K562 (cell line): ENCODE measurements at regions not wholly inside any gene's neighbourhood (a gene's known extent, or its start where the extent isn't known, plus 50 kb on each side); places are given as distances from the start of the nearest gene placed in this dataset.

Experiments used
- CBFA2T3 ChIP-seq: fragments of 450-650 bp; IDR thresholded peaks from 2 replicates; pipeline ENCODE4 v1.6.1; 2017
- CHD1 ChIP-seq: fragments of 200-600 bp; sonication (generic); IDR thresholded peaks from one replicate; pipeline ENCODE4 v1.6.1; 2012; ENCODE audit warnings: mild to moderate bottlenecking, moderate library complexity, low read length, inconsistent platforms
- ELF4 ChIP-seq: fragments of 450-650 bp; formaldehyde crosslinking; IDR thresholded peaks from 2 replicates; pipeline ENCODE4 v1.4.0; 2022; ENCODE audit warnings: missing genetic modification characterization
- NCOA2 ChIP-seq, 2 experiments: fragments of 450-650 bp; IDR thresholded peaks; 2 replicates each; pipeline ENCODE4 v1.6.1; 2018; ENCODE audit warnings: mild to moderate bottlenecking in 2 of 2, moderate library complexity in 1 of 2; ENCODE audit not compliant: partially characterized antibody in 2 of 2
- POLR2AphosphoS5 ChIP-seq: IDR thresholded peaks from 2 replicates; pipeline ENCODE4 v1.6.1; 2011; ENCODE audit warnings: mild to moderate bottlenecking, low read depth, low read length, moderate library complexity; ENCODE audit not compliant: control insufficient read depth, insufficient read depth
- RUNX1 ChIP-seq: sonication (generic); IDR thresholded peaks from 2 replicates; pipeline ENCODE4 v1.6.1; 2016; ENCODE audit warnings: antibody characterized with exemption, low read depth
- TRIM24 ChIP-seq, 2 experiments: fragments of 450-650 bp; IDR thresholded peaks; 2 replicates each; pipeline ENCODE4 v1.6.1; 2016
- YY1 ChIP-seq, 3 experiments: IDR thresholded peaks; 2 replicates each; pipeline ENCODE4 v1.6.1; 2011; ENCODE audit warnings: low read length in 2 of 3, mild to moderate bottlenecking in 2 of 3, moderate library complexity in 2 of 3, borderline replicate concordance in 1 of 3, control low read depth in 1 of 3, low read depth in 1 of 3; ENCODE audit not compliant: insufficient read depth in 3 of 3, insufficient replicate concordance in 2 of 3, control insufficient read depth in 1 of 3, insufficient read length in 1 of 3; ENCODE audit errors: extremely low read depth in 1 of 3
- ZFX ChIP-seq: sonication (generic); formaldehyde crosslinking; IDR thresholded peaks from 2 replicates; pipeline ENCODE4 v1.8.0; 2022; ENCODE audit warnings: mild to moderate bottlenecking, missing genetic modification reagents, moderate library complexity
- ZNF431 ChIP-seq: sonication (generic); formaldehyde crosslinking; IDR thresholded peaks from 2 replicates; pipeline ENCODE4 v1.8.0; 2022; ENCODE audit warnings: mild to moderate bottlenecking, missing genetic modification reagents
- TF ChIP-seq, protein P1 (sequence below): sonication (generic); formaldehyde crosslinking; IDR thresholded peaks from 2 replicates; pipeline ENCODE4 v1.9.0; 2022; ENCODE audit warnings: mild to moderate bottlenecking, missing genetic modification reagents
- TF ChIP-seq, protein P2 (sequence below): fragments of 250-450 bp; sonication (Bioruptor Pico); IDR thresholded peaks from 2 replicates; pipeline ENCODE4 v1.4.0; 2020; ENCODE audit warnings: mild to moderate bottlenecking, moderate library complexity, borderline replicate concordance
- TF ChIP-seq, protein P3 (sequence below), 3 experiments: IDR thresholded peaks in 2 of 3; conservative IDR thresholded peaks in 1 of 3; 2 replicates each; pipeline ENCODE4 v1.5.1; 2011 to 2012; ENCODE audit warnings: low read length in 3 of 3, mild to moderate bottlenecking in 3 of 3, control low read depth in 2 of 3, improper control_type of control experiment in 1 of 3, inconsistent platforms in 1 of 3, low read depth in 1 of 3, mixed read lengths in 1 of 3, moderate library complexity in 1 of 3; ENCODE audit not compliant: insufficient read depth in 2 of 3

DNA sequence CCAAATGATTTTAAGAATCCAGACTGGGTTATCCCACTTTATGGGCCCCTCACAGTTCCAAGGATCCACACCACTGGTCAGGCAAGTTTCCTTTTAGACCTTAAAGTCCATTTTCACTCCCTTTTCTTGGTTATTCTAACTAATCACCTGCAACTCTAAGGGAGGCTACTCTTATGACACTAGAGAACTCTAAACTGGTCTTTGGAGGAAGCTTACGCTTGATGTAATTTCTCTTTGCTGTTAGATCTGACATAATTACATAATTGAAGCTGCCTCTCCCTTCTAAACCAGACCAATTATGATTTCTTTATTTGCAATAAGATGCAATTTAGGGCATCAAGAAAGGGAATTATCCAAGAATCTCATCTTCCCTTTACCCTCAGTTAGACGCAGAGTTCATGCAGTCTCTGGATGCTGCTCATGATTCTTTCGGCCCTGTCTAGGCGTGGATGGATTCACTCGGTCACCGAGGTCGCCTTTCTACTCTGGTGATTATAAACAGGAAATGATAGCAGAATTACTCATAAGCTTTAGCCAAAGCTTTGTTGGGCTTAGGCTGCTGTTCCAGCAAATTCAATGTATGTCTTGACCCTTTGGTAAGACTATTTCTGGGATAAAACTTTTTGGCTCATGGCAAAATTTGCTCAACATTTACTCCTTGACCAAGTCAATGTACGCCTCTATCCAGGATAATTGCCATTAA is 130.9 kb upstream of the PRNP start:
- TF ChIP-seq POLR2AphosphoS5 (no peak), CHD1 (no peak), ELF4 (CRISPR knock-in tag) (no peak), TRIM24 (IDR thresholded peaks at IDR 0.05) (no peak), NCOA2 (IDR thresholded peaks at IDR 0.05; ENCODE audit: partially characterized antibody in 2 of 2) (no peak), CBFA2T3 (no peak), RUNX1 (no peak), ZFX (no peak), YY1 (IDR thresholded peaks at IDR 0.05; ENCODE audit: borderline replicate concordance in 1 of 3, control insufficient read depth in 1 of 3, extremely low read depth in 1 of 3, insufficient read depth in 3 of 3, insufficient read length in 1 of 3, insufficient replicate concordance in 2 of 3, low read depth in 1 of 3, low read length in 2 of 3) (no peak), ZNF431 (CRISPR knock-in tag) (no peak)
- TF ChIP-seq, protein P1, sequence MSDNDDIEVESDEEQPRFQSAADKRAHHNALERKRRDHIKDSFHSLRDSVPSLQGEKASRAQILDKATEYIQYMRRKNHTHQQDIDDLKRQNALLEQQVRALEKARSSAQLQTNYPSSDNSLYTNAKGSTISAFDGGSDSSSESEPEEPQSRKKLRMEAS (CRISPR knock-in tag), result no peak
- TF ChIP-seq, protein P2, sequence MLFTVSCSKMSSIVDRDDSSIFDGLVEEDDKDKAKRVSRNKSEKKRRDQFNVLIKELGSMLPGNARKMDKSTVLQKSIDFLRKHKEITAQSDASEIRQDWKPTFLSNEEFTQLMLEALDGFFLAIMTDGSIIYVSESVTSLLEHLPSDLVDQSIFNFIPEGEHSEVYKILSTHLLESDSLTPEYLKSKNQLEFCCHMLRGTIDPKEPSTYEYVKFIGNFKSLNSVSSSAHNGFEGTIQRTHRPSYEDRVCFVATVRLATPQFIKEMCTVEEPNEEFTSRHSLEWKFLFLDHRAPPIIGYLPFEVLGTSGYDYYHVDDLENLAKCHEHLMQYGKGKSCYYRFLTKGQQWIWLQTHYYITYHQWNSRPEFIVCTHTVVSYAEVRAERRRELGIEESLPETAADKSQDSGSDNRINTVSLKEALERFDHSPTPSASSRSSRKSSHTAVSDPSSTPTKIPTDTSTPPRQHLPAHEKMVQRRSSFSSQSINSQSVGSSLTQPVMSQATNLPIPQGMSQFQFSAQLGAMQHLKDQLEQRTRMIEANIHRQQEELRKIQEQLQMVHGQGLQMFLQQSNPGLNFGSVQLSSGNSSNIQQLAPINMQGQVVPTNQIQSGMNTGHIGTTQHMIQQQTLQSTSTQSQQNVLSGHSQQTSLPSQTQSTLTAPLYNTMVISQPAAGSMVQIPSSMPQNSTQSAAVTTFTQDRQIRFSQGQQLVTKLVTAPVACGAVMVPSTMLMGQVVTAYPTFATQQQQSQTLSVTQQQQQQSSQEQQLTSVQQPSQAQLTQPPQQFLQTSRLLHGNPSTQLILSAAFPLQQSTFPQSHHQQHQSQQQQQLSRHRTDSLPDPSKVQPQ (CRISPR knock-in tag), result no peak
- TF ChIP-seq, protein P3, sequence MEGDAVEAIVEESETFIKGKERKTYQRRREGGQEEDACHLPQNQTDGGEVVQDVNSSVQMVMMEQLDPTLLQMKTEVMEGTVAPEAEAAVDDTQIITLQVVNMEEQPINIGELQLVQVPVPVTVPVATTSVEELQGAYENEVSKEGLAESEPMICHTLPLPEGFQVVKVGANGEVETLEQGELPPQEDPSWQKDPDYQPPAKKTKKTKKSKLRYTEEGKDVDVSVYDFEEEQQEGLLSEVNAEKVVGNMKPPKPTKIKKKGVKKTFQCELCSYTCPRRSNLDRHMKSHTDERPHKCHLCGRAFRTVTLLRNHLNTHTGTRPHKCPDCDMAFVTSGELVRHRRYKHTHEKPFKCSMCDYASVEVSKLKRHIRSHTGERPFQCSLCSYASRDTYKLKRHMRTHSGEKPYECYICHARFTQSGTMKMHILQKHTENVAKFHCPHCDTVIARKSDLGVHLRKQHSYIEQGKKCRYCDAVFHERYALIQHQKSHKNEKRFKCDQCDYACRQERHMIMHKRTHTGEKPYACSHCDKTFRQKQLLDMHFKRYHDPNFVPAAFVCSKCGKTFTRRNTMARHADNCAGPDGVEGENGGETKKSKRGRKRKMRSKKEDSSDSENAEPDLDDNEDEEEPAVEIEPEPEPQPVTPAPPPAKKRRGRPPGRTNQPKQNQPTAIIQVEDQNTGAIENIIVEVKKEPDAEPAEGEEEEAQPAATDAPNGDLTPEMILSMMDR (IDR thresholded peaks at IDR 0.05 in 2 of 3, conservative IDR thresholded peaks at IDR 0.05 in 1 of 3; ENCODE audit: insufficient read depth in 2 of 3, low read depth in 1 of 3, low read length in 3 of 3), result no peak
